ENCODE measurements at regions not wholly inside any gene's neighbourhood (a gene's known extent, or its start where the extent isn't known, plus 50 kb on each side); places are given as distances from the start of the nearest gene placed in this dataset.

DNA sequence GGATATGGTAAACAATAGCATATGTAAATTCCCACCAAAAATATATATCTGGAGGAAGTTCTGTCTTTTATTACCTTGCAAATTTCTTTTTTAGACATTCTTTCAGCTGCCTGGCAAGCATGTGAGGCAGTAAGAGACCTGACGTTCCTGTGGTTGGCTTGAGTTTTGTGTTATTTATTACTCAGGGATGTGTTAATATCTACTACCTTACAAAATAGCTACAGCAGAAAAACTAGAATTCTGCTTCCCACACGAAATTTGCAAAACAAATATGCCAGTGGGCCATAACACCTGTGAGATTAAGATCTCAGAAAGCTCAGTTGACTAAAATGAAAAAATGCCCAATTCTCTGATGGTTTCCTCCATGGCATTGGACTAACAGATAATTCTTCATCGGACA, 274.2 kb downstream of the TMEM167A start:
- TF ChIP-seq, protein P1, sequence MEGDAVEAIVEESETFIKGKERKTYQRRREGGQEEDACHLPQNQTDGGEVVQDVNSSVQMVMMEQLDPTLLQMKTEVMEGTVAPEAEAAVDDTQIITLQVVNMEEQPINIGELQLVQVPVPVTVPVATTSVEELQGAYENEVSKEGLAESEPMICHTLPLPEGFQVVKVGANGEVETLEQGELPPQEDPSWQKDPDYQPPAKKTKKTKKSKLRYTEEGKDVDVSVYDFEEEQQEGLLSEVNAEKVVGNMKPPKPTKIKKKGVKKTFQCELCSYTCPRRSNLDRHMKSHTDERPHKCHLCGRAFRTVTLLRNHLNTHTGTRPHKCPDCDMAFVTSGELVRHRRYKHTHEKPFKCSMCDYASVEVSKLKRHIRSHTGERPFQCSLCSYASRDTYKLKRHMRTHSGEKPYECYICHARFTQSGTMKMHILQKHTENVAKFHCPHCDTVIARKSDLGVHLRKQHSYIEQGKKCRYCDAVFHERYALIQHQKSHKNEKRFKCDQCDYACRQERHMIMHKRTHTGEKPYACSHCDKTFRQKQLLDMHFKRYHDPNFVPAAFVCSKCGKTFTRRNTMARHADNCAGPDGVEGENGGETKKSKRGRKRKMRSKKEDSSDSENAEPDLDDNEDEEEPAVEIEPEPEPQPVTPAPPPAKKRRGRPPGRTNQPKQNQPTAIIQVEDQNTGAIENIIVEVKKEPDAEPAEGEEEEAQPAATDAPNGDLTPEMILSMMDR (IDR thresholded peaks at IDR 0.05) = no peak
- no peak for TF ChIP-seq POLR2A (IDR thresholded peaks at IDR 0.05; ENCODE audit: low read depth)
- TF ChIP-seq EP300 (IDR thresholded peaks at IDR 0.05) = no peak
